Anterior cingulate cortex (tissue), 58 donors: ENCODE measurements at regions not wholly inside any gene's neighbourhood (a gene's known extent, or its start where the extent isn't known, plus 50 kb on each side); places are given as distances from the start of the nearest gene placed in this dataset.

Source experiments
- DNase-seq, 58 donors: peaks; one replicate each; lab custom pipeline; 2025; lab: John Stamatoyannopoulos, UW

- DNase-seq, result no peak
Observed at GRCh38 chr4:125505621-125506020, 190.9 kb downstream of the FAT4 start.

DNA sequence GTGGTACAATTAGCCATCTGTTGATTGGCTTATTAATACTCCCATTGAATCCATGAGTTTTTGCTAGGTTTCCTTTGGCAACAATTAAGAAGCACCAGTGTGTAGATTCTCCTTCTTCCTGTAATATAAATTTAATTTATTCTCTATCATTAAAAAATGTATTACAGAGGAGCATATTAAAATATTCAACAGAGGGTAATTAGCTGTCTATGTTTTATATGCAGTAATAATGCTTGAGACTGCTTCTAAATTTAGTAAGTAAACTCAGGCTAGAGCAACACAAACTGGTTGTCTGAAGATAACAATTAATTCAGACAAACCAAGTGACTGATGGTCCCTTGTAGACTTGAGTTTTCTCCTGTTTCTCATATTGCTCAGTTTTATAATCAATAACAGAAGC, 192.4 kb downstream of the FAT4 start:
- DNase-seq, result no peak

- DNase-seq, result no peak
Observed at GRCh38 chr4:125511715-125512114, 197.0 kb downstream of the FAT4 start.

GRCh38 chr4:125515016-125515415, 200.3 kb downstream of the FAT4 start:
- no peak for DNase-seq

DNA sequence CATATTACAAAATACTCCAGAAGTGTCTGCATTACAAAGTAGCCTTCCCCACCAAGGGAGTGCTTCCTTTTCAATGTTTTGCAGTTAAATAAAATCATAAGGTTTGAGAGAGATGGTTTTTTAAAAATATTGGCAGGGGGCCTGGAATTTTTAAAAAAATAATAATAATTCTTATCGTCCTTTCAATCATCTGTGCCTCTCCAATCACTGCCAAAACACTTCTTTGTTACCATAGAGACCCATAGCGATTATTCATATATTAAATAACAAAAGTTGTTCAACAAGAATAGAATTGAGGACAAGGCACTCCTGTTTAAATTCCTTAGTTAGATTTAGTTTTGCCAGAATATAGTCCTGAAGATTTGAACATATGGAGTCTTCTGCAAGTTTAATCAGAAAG, 203.1 kb downstream of the FAT4 start:
- DNase-seq, result no peak

- no peak for DNase-seq
Observed at GRCh38 chr4:125518281-125518680, 203.5 kb downstream of the FAT4 start.

DNA sequence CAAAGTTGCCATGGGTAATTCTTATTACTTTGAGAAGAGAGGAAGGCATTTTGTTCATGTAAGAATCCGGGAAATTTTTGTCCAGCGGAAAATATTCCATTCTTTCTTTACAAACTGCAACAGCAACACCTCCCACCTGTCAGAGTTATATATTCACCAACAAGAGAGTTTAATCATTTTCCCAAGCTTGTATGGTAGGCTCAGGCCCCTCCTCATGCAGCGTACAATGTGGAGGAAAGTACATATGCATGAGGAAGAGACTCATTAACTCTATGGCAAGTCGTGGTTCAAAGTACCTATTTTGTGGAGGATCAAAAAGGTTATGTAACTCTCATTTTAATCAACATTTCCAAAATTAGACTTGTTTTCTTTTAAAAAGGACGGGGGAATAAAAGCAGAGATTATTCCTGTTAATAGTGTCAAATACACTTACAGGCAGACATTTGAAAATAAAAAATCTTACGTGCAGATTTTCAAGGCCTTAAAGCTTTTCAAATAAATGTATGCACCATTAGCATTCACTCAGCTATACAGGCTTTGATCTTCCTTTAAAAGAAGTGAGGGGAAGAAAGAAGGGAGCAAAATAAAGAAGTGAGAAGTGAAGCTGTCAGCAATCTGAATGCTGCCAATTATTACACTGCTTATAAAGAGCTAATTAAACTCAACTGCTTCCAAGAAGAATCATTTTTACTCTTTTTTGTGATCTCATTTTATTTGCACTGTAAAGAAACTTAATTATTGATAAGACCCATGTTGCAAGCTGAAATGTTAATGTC, 204.8 kb downstream of the FAT4 start:
- DNase-seq, result no peak

GRCh38 chr4:125520258-125520990, 205.7 kb downstream of the FAT4 start:
- DNase-seq, result no peak

DNA sequence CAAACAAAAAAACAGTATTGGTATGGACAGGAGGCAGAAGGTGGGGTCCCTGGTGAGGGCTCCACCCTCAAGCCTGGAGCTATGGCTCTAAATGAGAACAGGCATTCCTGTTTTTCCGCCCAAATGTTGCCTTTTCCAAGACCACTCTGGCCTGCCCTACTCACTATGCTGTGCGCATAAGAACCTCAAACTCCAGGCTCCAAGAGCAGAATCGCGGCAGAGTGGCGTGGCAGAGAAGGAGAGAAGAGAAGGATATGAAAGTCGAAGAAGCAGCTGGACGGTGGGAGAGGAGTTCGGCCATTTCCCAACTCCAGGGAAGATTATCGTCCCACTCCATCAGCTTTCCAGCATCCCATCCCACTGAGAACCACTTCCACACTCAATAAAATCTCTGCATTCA, 207.8 kb downstream of the FAT4 start:
- no peak for DNase-seq

DNA sequence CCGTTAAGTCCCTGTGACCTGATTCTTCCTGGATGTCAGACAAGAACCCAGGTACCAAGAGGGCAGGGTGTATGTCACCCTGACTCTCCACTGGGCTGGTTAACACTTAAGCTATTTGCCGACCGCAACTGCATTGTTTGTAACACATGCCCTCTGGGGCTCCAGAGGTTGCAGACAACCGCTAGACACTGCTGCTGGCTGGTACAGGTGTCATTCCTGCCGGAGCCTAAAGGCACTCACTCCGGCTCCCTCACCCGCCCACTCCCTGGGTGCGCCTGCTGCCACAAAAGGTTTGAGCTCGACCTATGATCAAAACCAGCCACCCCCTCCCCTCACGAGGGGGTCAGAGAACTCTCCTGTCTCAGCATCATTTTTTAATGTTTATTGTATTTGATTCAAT, 208.2 kb downstream of the FAT4 start:
- DNase-seq, result no peak

GRCh38 chr4:125526420-125526819, 211.7 kb downstream of the FAT4 start:
- DNase-seq, result no peak

DNA sequence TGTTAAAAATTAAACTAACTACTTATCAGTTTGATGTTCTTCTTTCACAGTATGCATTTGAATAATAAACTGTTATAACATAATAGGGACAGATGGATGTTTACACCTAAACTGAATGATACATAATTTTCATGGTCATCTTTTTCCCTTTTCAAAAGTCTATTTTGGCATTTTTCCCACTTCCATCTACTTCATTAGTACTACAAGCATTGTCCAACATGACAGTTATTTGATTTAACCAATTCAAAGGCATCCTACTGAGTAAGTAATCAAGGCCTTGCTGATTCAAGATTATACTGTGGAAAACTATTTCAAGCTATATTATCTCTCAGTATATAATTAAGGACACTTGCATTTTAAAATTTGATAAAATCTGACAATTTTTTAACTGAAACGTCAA, 212.9 kb downstream of the FAT4 start:
- no peak for DNase-seq

GRCh38 chr4:125529071-125529470, 214.3 kb downstream of the FAT4 start:
- DNase-seq, result no peak

DNA sequence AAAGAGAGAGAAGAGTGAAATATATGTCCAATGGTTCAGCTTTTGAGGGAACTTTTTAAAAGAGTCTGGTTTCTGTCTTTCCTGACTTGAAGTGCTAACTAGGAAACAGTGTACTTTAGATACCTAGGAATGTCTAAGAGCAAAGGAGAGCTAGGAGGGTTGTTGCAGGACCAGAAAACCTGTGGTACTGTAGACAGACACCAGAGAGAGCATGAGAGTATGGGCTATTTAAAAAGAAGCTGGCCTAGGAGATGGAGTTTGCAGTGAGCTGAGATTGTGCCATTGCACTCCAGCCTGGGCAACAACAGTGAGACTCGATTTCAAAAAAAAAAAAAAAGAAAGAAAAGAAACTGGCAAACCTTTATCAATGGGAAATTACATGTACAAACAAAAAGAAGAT, 223.9 kb downstream of the FAT4 start:
- no peak for DNase-seq

DNA sequence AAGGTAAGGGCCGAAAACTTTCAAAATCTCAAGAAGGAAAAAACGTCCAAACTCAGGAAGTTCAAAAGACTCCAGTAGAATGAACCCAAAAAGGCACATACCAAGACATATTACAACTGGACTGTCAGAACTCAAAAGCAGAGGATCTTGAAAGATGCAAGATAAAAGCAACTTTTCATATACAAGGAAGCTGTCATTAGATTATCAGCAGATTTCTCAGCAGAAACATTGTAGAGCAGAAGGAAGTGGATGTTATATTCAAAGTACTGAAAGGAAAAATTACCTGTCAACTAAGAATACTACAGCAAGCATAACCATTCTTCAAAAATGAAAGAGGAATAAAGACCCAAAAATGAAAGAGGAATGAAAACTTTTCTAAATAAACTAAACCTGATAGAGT, 224.9 kb downstream of the FAT4 start:
- no peak for DNase-seq

- no peak for DNase-seq
Observed at GRCh38 chr4:125541836-125542385, 227.2 kb downstream of the FAT4 start.

- DNase-seq, result no peak
Observed at GRCh38 chr4:125546272-125546671, 231.5 kb downstream of the FAT4 start.

DNA sequence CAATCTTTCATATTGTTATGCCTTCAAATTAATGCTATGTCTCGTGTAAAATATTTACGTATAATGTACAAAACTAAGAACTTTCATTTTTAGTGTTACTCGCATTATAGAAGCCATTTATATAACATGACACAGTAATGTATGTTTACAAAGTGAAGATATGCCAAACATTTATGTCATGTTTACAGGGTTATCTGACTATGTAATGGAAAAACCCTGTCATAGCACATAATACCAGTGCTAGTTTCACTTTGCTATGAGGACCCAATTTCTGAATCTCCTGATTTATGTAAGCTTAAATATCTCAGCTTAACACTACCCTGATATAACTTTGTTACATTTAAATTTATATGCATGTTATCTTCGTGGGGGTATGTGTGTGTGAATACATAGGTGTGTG, 233.1 kb downstream of the FAT4 start:
- DNase-seq, result no peak

GRCh38 chr4:125550769-125551168, 236.0 kb downstream of the FAT4 start:
- DNase-seq, result no peak

- no peak for DNase-seq
Observed at GRCh38 chr4:125551466-125551865, 236.7 kb downstream of the FAT4 start.

GRCh38 chr4:125551967-125552366, 237.2 kb downstream of the FAT4 start:
- no peak for DNase-seq

GRCh38 chr4:125572601-125573000, 257.8 kb downstream of the FAT4 start:
- no peak for DNase-seq
